Neuronal stem cell (in vitro differentiated cells): ENCODE measurements at regions not wholly inside any gene's neighbourhood (a gene's known extent, or its start where the extent isn't known, plus 50 kb on each side); places are given as distances from the start of the nearest gene placed in this dataset.

ENCODE experiments used
- DNase-seq: peaks from one replicate; pipeline ENCODE4 v3.0.0-alpha.2; 2013; ENCODE audit warnings: low spot score
- H2AFZ ChIP-seq: one replicate; pipeline ENCODE4 v1.6.1; 2013; ENCODE audit warnings: mild to moderate bottlenecking, low read length, inconsistent platforms
- H2AK5ac ChIP-seq: 2 replicates; pipeline ENCODE4 v1.6.1; 2013; ENCODE audit warnings: low read depth, mild to moderate bottlenecking, inconsistent platforms, low read length, moderate library complexity, mixed read lengths
- H2BK120ac ChIP-seq: 2 replicates; pipeline ENCODE4 v1.6.1; 2013; ENCODE audit warnings: low read depth, mild to moderate bottlenecking, inconsistent platforms, low read length, moderate library complexity, mixed read lengths
- H2BK12ac ChIP-seq: one replicate; pipeline ENCODE4 v1.6.1; 2013; ENCODE audit warnings: low read length, inconsistent platforms
- H2BK15ac ChIP-seq: 2 replicates; pipeline ENCODE4 v1.6.1; 2013; ENCODE audit warnings: mild to moderate bottlenecking, low read length, inconsistent platforms, mixed read lengths
- H2BK5ac ChIP-seq: one replicate; pipeline ENCODE4 v1.6.1; 2013; ENCODE audit warnings: inconsistent platforms, mild to moderate bottlenecking, low read length, moderate library complexity
- H3K14ac ChIP-seq: one replicate; pipeline ENCODE4 v1.6.1; 2013; ENCODE audit warnings: low read length, inconsistent platforms
- H3K18ac ChIP-seq: 2 replicates; pipeline ENCODE4 v1.6.1; 2013; ENCODE audit warnings: low read length, inconsistent platforms
- H3K23ac ChIP-seq: 2 replicates; pipeline ENCODE4 v1.6.1; 2013; ENCODE audit warnings: low read depth, mild to moderate bottlenecking, mixed read lengths, low read length, inconsistent platforms; ENCODE audit not compliant: poor library complexity
- H3K27ac ChIP-seq: replicated peaks from 3 replicates; pipeline ENCODE4 v1.5.1; 2013; ENCODE audit warnings: low read length, inconsistent platforms
- H3K27me3 ChIP-seq, 3 experiments: 2 replicates each; pipeline ENCODE4 v1.6.1; 2013; ENCODE audit warnings: low read length in 3 of 3, mild to moderate bottlenecking in 2 of 3, inconsistent platforms in 1 of 3, low read depth in 1 of 3, mixed read lengths in 1 of 3, moderate library complexity in 1 of 3; ENCODE audit not compliant: control insufficient read depth in 3 of 3, insufficient read depth in 3 of 3
- H3K36me3 ChIP-seq, 2 donors: replicated peaks in 1 of 2; 2 replicates each; pipeline ENCODE4 v1.6.1; 2013; ENCODE audit warnings: low read length in 2 of 2; ENCODE audit not compliant: control insufficient read depth in 2 of 2, insufficient read depth in 2 of 2
- H3K4ac ChIP-seq: 2 replicates; pipeline ENCODE4 v1.6.1; 2013; ENCODE audit warnings: inconsistent platforms, mild to moderate bottlenecking, low read length, moderate library complexity
- H3K4me1 ChIP-seq, 2 donors: 1 replicate in 1 of 2; 2 replicates in 1 of 2; pipeline ENCODE4 v1.6.1; 2013; ENCODE audit warnings: low read length in 2 of 2, low read depth in 1 of 2; ENCODE audit not compliant: control insufficient read depth in 2 of 2, insufficient read depth in 1 of 2
- H3K4me2 ChIP-seq: one replicate; pipeline ENCODE4 v1.6.1; 2013; ENCODE audit warnings: mild to moderate bottlenecking, low read length, inconsistent platforms; ENCODE audit not compliant: insufficient read depth, poor library complexity, severe bottlenecking
- H3K4me3 ChIP-seq, 2 donors: 2 replicates each; pipeline ENCODE4 v1.5.1; 2013; ENCODE audit warnings: low read length in 2 of 2, mild to moderate bottlenecking in 2 of 2, inconsistent platforms in 1 of 2, moderate library complexity in 1 of 2
- H3K79me1 ChIP-seq: one replicate; pipeline ENCODE4 v1.6.1; 2013; ENCODE audit warnings: low read depth, mild to moderate bottlenecking, inconsistent platforms, low read length, moderate library complexity
- H3K9ac ChIP-seq: one replicate; pipeline ENCODE4 v1.6.1; 2013; ENCODE audit warnings: mild to moderate bottlenecking, low read depth, low read length, inconsistent platforms; ENCODE audit not compliant: poor library complexity
- H3K9me3 ChIP-seq, 2 donors: replicated peaks in 1 of 2; 2 replicates each; pipeline versions ENCODE3 to v1.6.1; 2013; ENCODE audit warnings: low read length in 2 of 2, mild to moderate bottlenecking in 2 of 2, inconsistent platforms in 1 of 2, low read depth in 1 of 2, mixed read lengths in 1 of 2, moderate library complexity in 1 of 2; ENCODE audit not compliant: control insufficient read depth in 2 of 2, insufficient read depth in 1 of 2
- H4K8ac ChIP-seq: one replicate; pipeline ENCODE4 v1.6.1; 2013; ENCODE audit warnings: low read depth, mild to moderate bottlenecking, inconsistent platforms, low read length, moderate library complexity
- H4K91ac ChIP-seq: one replicate; pipeline ENCODE4 v1.6.1; 2013; ENCODE audit warnings: low read length, low read depth, mild to moderate bottlenecking, inconsistent platforms; ENCODE audit not compliant: poor library complexity
- WGBS, 2 donors: extraction: QIAGEN DNeasy Blood & Tissue Kit; methylation state at CpG; one replicate each; pipeline ENCODE4 v1.1.7; 2013; ENCODE audit warnings: missing lambda C conversion rate in 2 of 2, mixed read lengths in 1 of 2; ENCODE audit not compliant: insufficient read length in 2 of 2, insufficient replicate concordance in 1 of 2; ENCODE audit errors: extremely low coverage in 2 of 2; 5-methylcytosine and 5-hydroxymethylcytosine counted together

DNA sequence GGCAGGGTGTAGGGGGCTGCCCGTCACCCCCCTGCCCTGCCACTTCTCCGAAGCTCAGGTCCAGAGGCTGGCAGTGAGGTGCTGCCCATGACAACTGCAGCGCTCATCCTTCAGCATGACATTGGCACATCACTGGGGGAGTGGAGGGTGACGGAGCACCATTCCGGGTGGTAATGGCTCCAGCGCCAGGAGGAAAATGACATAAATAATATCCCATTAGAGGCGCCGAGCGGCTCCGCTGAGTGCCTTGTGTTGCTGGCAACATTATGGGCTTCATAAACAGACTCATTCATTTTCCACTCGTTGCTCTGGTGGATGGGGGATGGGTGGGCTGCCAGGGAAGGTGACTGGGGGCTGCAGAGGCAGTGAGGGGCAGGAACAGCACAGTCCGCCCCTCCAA is 56.9 kb upstream of the CTNNBL1 start:
- H3K4me3 ChIP-seq: no peak overlapping the region
- H3K36me3 ChIP-seq: no peaks in the 10 kb centered on the region
- H3K79me1 ChIP-seq: no peaks in the 10 kb centered on the region
- H2BK5ac ChIP-seq: no peak overlapping the region
- H3K23ac ChIP-seq: no peak overlapping the region
- H3K4me1 ChIP-seq: no peaks in the 10 kb centered on the region
- H3K27me3 ChIP-seq: no peaks in the 10 kb centered on the region
- H2AK5ac ChIP-seq: peak overlapping the region; percentile 30
- peaks cover 0 to 3% of the 10 kb centered on the region in 2 donors for H3K9me3 ChIP-seq
- no peak overlapping the region for H2BK15ac ChIP-seq
- H3K9ac ChIP-seq: no peak overlapping the region
- H3K27ac ChIP-seq: no peak overlapping the region
- H2AFZ ChIP-seq: no peak overlapping the region
- H4K8ac ChIP-seq: no peak overlapping the region
- H4K91ac ChIP-seq: no peak overlapping the region
- no peak overlapping the region for H2BK120ac ChIP-seq
- H3K4ac ChIP-seq: no peak overlapping the region
- no peak overlapping the region for H3K4me2 ChIP-seq
- no peak overlapping the region for H3K14ac ChIP-seq
- no CpG with 5 or more reads among the region's 12 CpGs for WGBS, 2 donors
- no peak for DNase-seq
- H2BK12ac ChIP-seq: no peak overlapping the region
- peak overlapping the region; percentile 14 for H3K18ac ChIP-seq

GRCh38 chr20:37636212-37636975 is 57.4 kb upstream of the CTNNBL1 start:
- Histone ChIP-seq H3K79me1 (no peaks in the 10 kb centered on the region), H2BK15ac (no peak overlapping the region), H2AFZ (no peak overlapping the region), H3K9me3 (peaks cover 0 to 3% of the 10 kb centered on the region in 2 donors), H3K4me1 (no peaks in the 10 kb centered on the region), H3K4ac (no peak overlapping the region), H3K18ac (peak overlapping the region; percentile 14), H3K4me3 (no peak overlapping the region), H4K91ac (no peak overlapping the region), H4K8ac (no peak overlapping the region), H2AK5ac (no peak overlapping the region), H2BK12ac (no peak overlapping the region), H3K14ac (no peak overlapping the region), H2BK120ac (no peak overlapping the region), H3K36me3 (no peaks in the 10 kb centered on the region), H3K4me2 (no peak overlapping the region), H3K9ac (no peak overlapping the region), H3K27me3 (no peaks in the 10 kb centered on the region), H3K27ac (no peak overlapping the region), H2BK5ac (no peak overlapping the region), H3K23ac (no peak overlapping the region)
- DNase-seq: no peak
- WGBS, 2 donors: no CpG with 5 or more reads among the region's 14 CpGs

DNA sequence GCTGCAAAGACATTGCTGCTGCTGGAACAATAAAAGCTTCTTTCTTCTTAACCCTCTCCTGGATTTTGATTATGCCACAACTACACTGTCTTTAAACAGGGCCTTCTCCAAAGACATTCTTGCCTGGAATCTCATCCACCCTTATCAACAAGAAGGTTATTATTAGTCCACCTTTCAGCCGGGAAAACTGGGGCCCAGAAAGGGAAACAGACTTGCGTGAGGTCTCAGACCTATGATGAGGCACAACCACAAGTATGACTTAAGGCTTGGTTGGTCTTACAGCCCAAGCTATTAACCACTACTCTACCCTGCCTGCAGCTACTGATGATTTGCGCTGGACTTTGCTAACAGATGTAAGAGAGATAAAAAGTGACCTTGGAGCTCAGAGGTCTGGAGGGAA is 62.8 kb upstream of the CTNNBL1 start:
- DNase-seq: no peak

GRCh38 chr20:37630166-37630565 is 63.7 kb upstream of the CTNNBL1 start:
- Histone ChIP-seq H2BK120ac (no peak overlapping the region), H3K14ac (no peak overlapping the region), H3K4ac (no peak overlapping the region), H2BK12ac (no peak overlapping the region), H4K91ac (no peak overlapping the region), H3K36me3 (no peaks in the 10 kb centered on the region), H2AFZ (no peak overlapping the region), H2AK5ac (no peak overlapping the region), H3K9me3 (peaks cover 0 to 3% of the 10 kb centered on the region in 2 donors), H3K27ac (no peak overlapping the region), H3K23ac (no peak overlapping the region), H4K8ac (no peak overlapping the region), H3K79me1 (no peaks in the 10 kb centered on the region), H2BK5ac (no peak overlapping the region), H3K27me3 (peaks cover 0 to 4% (median 0%) of the 10 kb centered on the region in 3 experiments), H3K4me1 (no peaks in the 10 kb centered on the region), H2BK15ac (no peak overlapping the region), H3K9ac (no peak overlapping the region), H3K4me2 (no peak overlapping the region), H3K4me3 (no peak overlapping the region), H3K18ac (peak overlapping the region; percentile 48)
- WGBS, 2 donors: no CpG with 5 or more reads among the region's 2 CpGs
- no peak for DNase-seq

More for the DNA sequence above, 62.8 kb upstream of the CTNNBL1 start:
- Histone ChIP-seq H3K4me1 (no peaks in the 10 kb centered on the region), H2AK5ac (no peak overlapping the region), H3K36me3 (no peaks in the 10 kb centered on the region), H3K4ac (no peak overlapping the region), H2AFZ (no peak overlapping the region), H3K14ac (no peak overlapping the region), H2BK12ac (no peak overlapping the region), H3K27ac (no peak overlapping the region), H3K27me3 (peaks cover 0 to 4% (median 0%) of the 10 kb centered on the region in 3 experiments), H2BK120ac (no peak overlapping the region), H3K23ac (no peak overlapping the region), H3K18ac (no peak overlapping the region), H3K9me3 (peaks cover 0 to 3% of the 10 kb centered on the region in 2 donors), H2BK15ac (no peak overlapping the region), H3K9ac (no peak overlapping the region), H3K4me2 (no peak overlapping the region), H3K79me1 (no peaks in the 10 kb centered on the region), H4K8ac (no peak overlapping the region), H2BK5ac (no peak overlapping the region), H3K4me3 (no peak overlapping the region), H4K91ac (no peak overlapping the region)
- WGBS, 2 donors: no CpG with 5 or more reads among the region's 3 CpGs
